ENCODE measurements at regions not wholly inside any gene's neighbourhood (a gene's known extent, or its start where the extent isn't known, plus 50 kb on each side); places are given as distances from the start of the nearest gene placed in this dataset.

- Mint-ChIP-seq H3K4me1 (peaks cover 0 to 26% (median 20%) of the 10 kb centered on the region in 7 donors), H3K9me3 (peaks cover 0 to 4% (median 0%) of the 10 kb centered on the region in 11 donors), H3K27ac (no peak overlapping the region), H3K4me3 (no peak overlapping the region), H3K36me3 (peaks cover 0 to 8% (median 0%) of the 10 kb centered on the region in 5 donors), H3K27me3 (peaks cover 0 to 37% (median 0%) of the 10 kb centered on the region in 5 donors)
- Histone ChIP-seq H3K9me3 (ENCODE audit: control insufficient read depth in 2 of 3, low read length in 3 of 3) (no peaks in the 10 kb centered on the region), H3K27me3 (ENCODE audit: control insufficient read depth in 2 of 2, insufficient read depth in 2 of 2, low read length in 2 of 2) (no peaks in the 10 kb centered on the region), H3K4me3 (ENCODE audit: low read length) (no peak overlapping the region), H3K4me1 (ENCODE audit: control insufficient read depth in 2 of 2, insufficient read depth in 2 of 2, low read length in 2 of 2) (no peaks in the 10 kb centered on the region), H3K36me3 (ENCODE audit: control insufficient read depth in 2 of 3, insufficient read depth in 3 of 3, low read length in 3 of 3) (no peaks in the 10 kb centered on the region), H3K27ac (ENCODE audit: low read depth, low read length) (no peak overlapping the region)
- ChIA-PET POLR2A (interaction anchor here (0.6 to 1.9 kb wide), 4 partner anchors 8 to 22 kb away, joined by 4 to 6 read pairs (median 5); no protein-coding TSS in a partner anchor), CTCF (interaction anchor here (0.6 to 0.8 kb wide), 3 partner anchors 22 to 192 kb away, joined by 3 to 5 read pairs (median 3); no protein-coding TSS in a partner anchor)
- DNase-seq (no peak), ATAC-seq (no peak)
- intact Hi-C loops (cut with micrococcal nuclease), result no loop called here
Observed at GRCh38 chr4:108383157-108383556, 214.4 kb upstream of the LEF1 start.

GRCh38 chr4:108382751-108383150 is 214.0 kb upstream of the LEF1 start:
- peaks cover 0 to 26% (median 20%) of the 10 kb centered on the region in 7 donors for H3K4me1 Mint-ChIP-seq
- H3K27ac Mint-ChIP-seq, result peak overlapping the region in 1 of 9 donors; percentile 34
- H3K4me1 ChIP-seq (ENCODE audit: control insufficient read depth in 2 of 2, insufficient read depth in 2 of 2, low read length in 2 of 2), result no peaks in the 10 kb centered on the region
- intact Hi-C loops (cut with micrococcal nuclease), result no loop called here
- DNase-seq (no peak), ATAC-seq (no peak)
- ChIA-PET CTCF (interaction anchor here (0.6 to 0.8 kb wide), 2 partner anchors 41 to 192 kb away, joined by 3 to 5 read pairs; no protein-coding TSS in a partner anchor), POLR2A (interaction anchor here (1.0 to 1.9 kb wide), 3 partner anchors 11 to 23 kb away, joined by 3 to 6 read pairs (median 6); no protein-coding TSS in a partner anchor)
- H3K36me3 Mint-ChIP-seq, result peaks cover 0 to 8% (median 0%) of the 10 kb centered on the region in 5 donors
- no peak overlapping the region for H3K4me3 Mint-ChIP-seq
- H3K9me3 ChIP-seq (ENCODE audit: control insufficient read depth in 2 of 3, low read length in 3 of 3), result no peaks in the 10 kb centered on the region
- H3K36me3 ChIP-seq (ENCODE audit: control insufficient read depth in 2 of 3, insufficient read depth in 3 of 3, low read length in 3 of 3), result no peaks in the 10 kb centered on the region
- no peak overlapping the region for H3K27ac ChIP-seq (ENCODE audit: low read depth, low read length)
- H3K4me3 ChIP-seq (ENCODE audit: low read length), result no peak overlapping the region
- H3K9me3 Mint-ChIP-seq, result peaks cover 0 to 4% (median 0%) of the 10 kb centered on the region in 11 donors
- H3K27me3 Mint-ChIP-seq, result peaks cover 0 to 34% (median 0%) of the 10 kb centered on the region in 5 donors
- H3K27me3 ChIP-seq (ENCODE audit: control insufficient read depth in 2 of 2, insufficient read depth in 2 of 2, low read length in 2 of 2), result no peaks in the 10 kb centered on the region

GRCh38 chr4:108378164-108378563 is 209.4 kb upstream of the LEF1 start:
- Mint-ChIP-seq H3K27me3 (peaks cover 0 to 24% (median 0%) of the 10 kb centered on the region in 5 donors), H3K9me3 (peaks cover 0 to 3% (median 0%) of the 10 kb centered on the region in 11 donors), H3K36me3 (peaks cover 0 to 8% (median 0%) of the 10 kb centered on the region in 5 donors), H3K4me1 (peaks cover 4 to 43% (median 17%) of the 10 kb centered on the region in 7 donors), H3K27ac (no peak overlapping the region), H3K4me3 (no peak overlapping the region)
- H3K36me3 ChIP-seq (ENCODE audit: control insufficient read depth in 2 of 3, insufficient read depth in 3 of 3, low read length in 3 of 3), result no peaks in the 10 kb centered on the region
- DNase-seq (no peak), ATAC-seq (no peak)
- H3K27me3 ChIP-seq (ENCODE audit: control insufficient read depth in 2 of 2, insufficient read depth in 2 of 2, low read length in 2 of 2), result no peaks in the 10 kb centered on the region
- ChIA-PET CTCF (no interaction called here), POLR2A (interaction anchor here (0.8 kb wide), 1 partner anchor 106 kb away, joined by 3 read pairs; no protein-coding TSS in a partner anchor)
- H3K27ac ChIP-seq (ENCODE audit: low read depth, low read length), result no peak overlapping the region
- intact Hi-C loops (cut with micrococcal nuclease), result no loop called here
- H3K4me1 ChIP-seq (ENCODE audit: control insufficient read depth in 2 of 2, insufficient read depth in 2 of 2, low read length in 2 of 2), result peaks cover 2% of the 10 kb centered on the region in 2 donors
- H3K9me3 ChIP-seq (ENCODE audit: control insufficient read depth in 2 of 3, low read length in 3 of 3), result no peaks in the 10 kb centered on the region
- no peak overlapping the region for H3K4me3 ChIP-seq (ENCODE audit: low read length)

- Histone ChIP-seq H3K4me3 (ENCODE audit: low read length) (no peak overlapping the region), H3K9me3 (ENCODE audit: control insufficient read depth in 2 of 3, low read length in 3 of 3) (no peaks in the 10 kb centered on the region), H3K27me3 (ENCODE audit: control insufficient read depth in 2 of 2, insufficient read depth in 2 of 2, low read length in 2 of 2) (no peaks in the 10 kb centered on the region), H3K4me1 (ENCODE audit: control insufficient read depth in 2 of 2, insufficient read depth in 2 of 2, low read length in 2 of 2) (peaks cover 4 to 12% of the 10 kb centered on the region in 2 donors), H3K27ac (ENCODE audit: low read depth, low read length) (no peak overlapping the region), H3K36me3 (ENCODE audit: control insufficient read depth in 2 of 3, insufficient read depth in 3 of 3, low read length in 3 of 3) (no peaks in the 10 kb centered on the region)
- ChIA-PET CTCF (interaction anchor here (0.6 to 0.7 kb wide), 2 partner anchors 19 kb away, joined by 3 read pairs; no protein-coding TSS in a partner anchor), POLR2A (interaction anchor here (3.3 kb wide), 1 partner anchor 17 kb away, joined by 12 read pairs; no protein-coding TSS in a partner anchor)
- no peak for DNase-seq
- Mint-ChIP-seq H3K4me3 (no peak overlapping the region), H3K36me3 (peaks cover 0 to 5% (median 0%) of the 10 kb centered on the region in 5 donors), H3K27me3 (peaks cover 0 to 20% (median 0%) of the 10 kb centered on the region in 5 donors), H3K9me3 (peaks cover 0 to 3% (median 0%) of the 10 kb centered on the region in 11 donors), H3K4me1 (peaks cover 10 to 54% (median 21%) of the 10 kb centered on the region in 7 donors), H3K27ac (peak overlapping the region in 1 of 9 donors; percentile 9)
- ATAC-seq, result no peak
- intact Hi-C loops (cut with micrococcal nuclease), result no loop called here
Observed at GRCh38 chr4:108377021-108377420, 208.3 kb upstream of the LEF1 start.

GRCh38 chr4:108375434-108375833 is 206.7 kb upstream of the LEF1 start:
- Mint-ChIP-seq H3K36me3 (peaks cover 0 to 5% (median 0%) of the 10 kb centered on the region in 5 donors), H3K27me3 (peaks cover 0 to 32% (median 0%) of the 10 kb centered on the region in 5 donors), H3K4me1 (peaks cover 23 to 63% (median 33%) of the 10 kb centered on the region in 7 donors), H3K27ac (no peak overlapping the region), H3K4me3 (no peak overlapping the region), H3K9me3 (peaks cover 0 to 3% (median 0%) of the 10 kb centered on the region in 11 donors)
- peaks cover 6 to 23% of the 10 kb centered on the region in 2 donors for H3K4me1 ChIP-seq (ENCODE audit: control insufficient read depth in 2 of 2, insufficient read depth in 2 of 2, low read length in 2 of 2)
- CTCF ChIA-PET, result no interaction called here
- H3K9me3 ChIP-seq (ENCODE audit: control insufficient read depth in 2 of 3, low read length in 3 of 3), result no peaks in the 10 kb centered on the region
- no peak overlapping the region for H3K4me3 ChIP-seq (ENCODE audit: low read length)
- POLR2A ChIA-PET, result interaction anchor here (0.9 to 3.3 kb wide), 2 partner anchors 8 to 15 kb away, joined by 4 to 12 read pairs; no protein-coding TSS in a partner anchor
- H3K27me3 ChIP-seq (ENCODE audit: control insufficient read depth in 2 of 2, insufficient read depth in 2 of 2, low read length in 2 of 2), result no peaks in the 10 kb centered on the region
- no peak overlapping the region for H3K27ac ChIP-seq (ENCODE audit: low read depth, low read length)
- intact Hi-C loops (cut with micrococcal nuclease), result no loop called here
- ATAC-seq, result no peak
- H3K36me3 ChIP-seq (ENCODE audit: control insufficient read depth in 2 of 3, insufficient read depth in 3 of 3, low read length in 3 of 3), result no peaks in the 10 kb centered on the region
- DNase-seq, result no peak

GRCh38 chr4:108372681-108373080 is 203.9 kb upstream of the LEF1 start:
- CTCF ChIA-PET, result interaction anchor here (1.2 kb wide), 1 partner anchor 8 kb away, joined by 3 read pairs; no protein-coding TSS in a partner anchor
- peaks cover 31 to 83% (median 50%) of the 10 kb centered on the region in 7 donors for H3K4me1 Mint-ChIP-seq
- peak; percentile 39 for ATAC-seq

More at GRCh38 chr4:108372681-108373080, 203.9 kb upstream of the LEF1 start:
- intact Hi-C loops (cut with micrococcal nuclease), result loop anchor here in 1 of 2 donors (1.0 to 5.0 kb wide), 3 partner anchors 24 to 140 kb away; no protein-coding TSS in a partner anchor
- H3K36me3 Mint-ChIP-seq, result peaks cover 0 to 9% (median 0%) of the 10 kb centered on the region in 5 donors
- DNase-seq, result peak in 5 of 9 donors; percentile 34 to 44 (median 41)
- POLR2A ChIA-PET, result interaction anchor here (0.6 to 1.8 kb wide), 4 partner anchors 12 to 301 kb away, joined by 3 to 8 read pairs (median 4); no protein-coding TSS in a partner anchor
- no peaks in the 10 kb centered on the region for H3K9me3 ChIP-seq (ENCODE audit: control insufficient read depth in 2 of 3, low read length in 3 of 3)
- H3K4me3 Mint-ChIP-seq, result peak overlapping the region in 8 of 10 donors; percentile 61 to 94 (median 72)
- peak overlapping the region; percentile 19 for H3K27ac ChIP-seq (ENCODE audit: low read depth, low read length)
- peaks cover 0 to 42% (median 7%) of the 10 kb centered on the region in 5 donors for H3K27me3 Mint-ChIP-seq
- no peaks in the 10 kb centered on the region for H3K36me3 ChIP-seq (ENCODE audit: control insufficient read depth in 2 of 3, insufficient read depth in 3 of 3, low read length in 3 of 3)
- H3K4me1 ChIP-seq (ENCODE audit: control insufficient read depth in 2 of 2, insufficient read depth in 2 of 2, low read length in 2 of 2), result peaks cover 9 to 24% of the 10 kb centered on the region in 2 donors
- peak overlapping the region; percentile 13 for H3K4me3 ChIP-seq (ENCODE audit: low read length)
- H3K9me3 Mint-ChIP-seq, result no peaks in the 10 kb centered on the region
- no peaks in the 10 kb centered on the region for H3K27me3 ChIP-seq (ENCODE audit: control insufficient read depth in 2 of 2, insufficient read depth in 2 of 2, low read length in 2 of 2)
- peak overlapping the region in 7 of 9 donors; percentile 74 to 90 (median 84) for H3K27ac Mint-ChIP-seq
